Progenitor cell of endocrine pancreas (in vitro differentiated cells): ENCODE measurements at regions not wholly inside any gene's neighbourhood (a gene's known extent, or its start where the extent isn't known, plus 50 kb on each side); places are given as distances from the start of the nearest gene placed in this dataset.

Experiments used
- DNase-seq: peaks from one replicate; pipeline ENCODE4 v3.0.0; 2021; ENCODE audit warnings: low spot score; ENCODE audit not compliant: unreplicated experiment
- H3K27ac Mint-ChIP-seq: 2 replicates; pipeline ENCODE4 v1.8.0; 2021; ENCODE audit warnings: mild to moderate bottlenecking, moderate library complexity, mixed read lengths
- H3K27me3 Mint-ChIP-seq: 2 replicates; pipeline ENCODE4 v1.8.0; 2021; ENCODE audit warnings: mixed read lengths
- H3K36me3 Mint-ChIP-seq: 2 replicates; pipeline ENCODE4 v1.8.0; 2022; ENCODE audit warnings: mixed read lengths; ENCODE audit not compliant: insufficient read depth
- H3K4me1 Mint-ChIP-seq: 2 replicates; pipeline ENCODE4 v1.8.0; 2021; ENCODE audit warnings: low read depth, mixed read lengths
- H3K4me3 Mint-ChIP-seq: 2 replicates; pipeline ENCODE4 v1.8.0; 2021; ENCODE audit warnings: low read depth, mild to moderate bottlenecking, moderate library complexity, mixed read lengths
- H3K9me3 Mint-ChIP-seq: 2 replicates; pipeline ENCODE4 v1.8.0; 2021; ENCODE audit warnings: low read depth, mixed read lengths
- TF ChIP-seq, protein P1 (sequence below): fragments of 200-600 bp; sonication (generic); IDR thresholded peaks from one replicate; pipeline ENCODE4 v1.5.0; 2021; ENCODE audit warnings: antibody characterized with exemption, mild to moderate bottlenecking; ENCODE audit not compliant: unreplicated experiment

DNA sequence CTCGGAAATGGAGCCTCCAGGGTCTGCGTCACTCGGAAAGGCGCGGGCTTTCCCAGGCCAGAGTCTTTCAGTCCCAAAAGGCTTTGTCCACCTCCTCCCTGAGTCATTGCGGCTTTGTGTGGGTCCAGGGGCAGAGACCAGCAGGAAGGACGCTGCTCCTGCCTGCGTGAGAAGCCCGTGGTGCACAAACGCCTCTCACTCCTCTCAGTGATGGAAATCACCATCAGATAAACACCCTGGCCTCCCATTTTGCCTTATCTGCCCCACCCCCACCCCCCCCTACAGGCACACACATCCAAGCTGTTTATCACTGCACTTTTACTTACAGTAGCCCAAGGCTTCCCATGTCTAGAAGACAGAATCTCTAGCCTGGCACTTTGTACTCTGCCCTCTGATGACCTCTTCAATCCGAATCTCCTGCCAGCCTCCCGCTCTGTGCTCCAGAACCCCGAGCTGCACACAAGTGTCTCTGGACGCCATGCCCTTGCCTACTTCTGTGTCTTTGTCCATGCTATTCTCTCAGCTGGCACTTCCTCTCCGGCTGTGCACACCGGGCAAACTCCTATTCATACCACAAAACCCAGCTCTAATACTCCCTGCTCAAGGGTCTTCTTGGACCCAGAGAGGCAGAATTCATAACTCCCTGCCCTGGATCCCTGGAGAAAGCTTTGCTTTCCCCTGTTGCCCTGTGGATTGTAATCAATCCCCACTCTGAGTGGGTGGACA, 954.6 kb downstream of the TBC1D22A start:
- TF ChIP-seq, protein P1, sequence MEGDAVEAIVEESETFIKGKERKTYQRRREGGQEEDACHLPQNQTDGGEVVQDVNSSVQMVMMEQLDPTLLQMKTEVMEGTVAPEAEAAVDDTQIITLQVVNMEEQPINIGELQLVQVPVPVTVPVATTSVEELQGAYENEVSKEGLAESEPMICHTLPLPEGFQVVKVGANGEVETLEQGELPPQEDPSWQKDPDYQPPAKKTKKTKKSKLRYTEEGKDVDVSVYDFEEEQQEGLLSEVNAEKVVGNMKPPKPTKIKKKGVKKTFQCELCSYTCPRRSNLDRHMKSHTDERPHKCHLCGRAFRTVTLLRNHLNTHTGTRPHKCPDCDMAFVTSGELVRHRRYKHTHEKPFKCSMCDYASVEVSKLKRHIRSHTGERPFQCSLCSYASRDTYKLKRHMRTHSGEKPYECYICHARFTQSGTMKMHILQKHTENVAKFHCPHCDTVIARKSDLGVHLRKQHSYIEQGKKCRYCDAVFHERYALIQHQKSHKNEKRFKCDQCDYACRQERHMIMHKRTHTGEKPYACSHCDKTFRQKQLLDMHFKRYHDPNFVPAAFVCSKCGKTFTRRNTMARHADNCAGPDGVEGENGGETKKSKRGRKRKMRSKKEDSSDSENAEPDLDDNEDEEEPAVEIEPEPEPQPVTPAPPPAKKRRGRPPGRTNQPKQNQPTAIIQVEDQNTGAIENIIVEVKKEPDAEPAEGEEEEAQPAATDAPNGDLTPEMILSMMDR, result no peak
- no peaks in the 10 kb centered on the region for H3K9me3 Mint-ChIP-seq
- H3K27me3 Mint-ChIP-seq, result peaks cover 5% of the 10 kb centered on the region
- DNase-seq, result no peak
- H3K4me1 Mint-ChIP-seq, result peaks cover 1% of the 10 kb centered on the region
- no peak overlapping the region for H3K4me3 Mint-ChIP-seq
- no peak overlapping the region for H3K27ac Mint-ChIP-seq
- no peaks in the 10 kb centered on the region for H3K36me3 Mint-ChIP-seq

DNA sequence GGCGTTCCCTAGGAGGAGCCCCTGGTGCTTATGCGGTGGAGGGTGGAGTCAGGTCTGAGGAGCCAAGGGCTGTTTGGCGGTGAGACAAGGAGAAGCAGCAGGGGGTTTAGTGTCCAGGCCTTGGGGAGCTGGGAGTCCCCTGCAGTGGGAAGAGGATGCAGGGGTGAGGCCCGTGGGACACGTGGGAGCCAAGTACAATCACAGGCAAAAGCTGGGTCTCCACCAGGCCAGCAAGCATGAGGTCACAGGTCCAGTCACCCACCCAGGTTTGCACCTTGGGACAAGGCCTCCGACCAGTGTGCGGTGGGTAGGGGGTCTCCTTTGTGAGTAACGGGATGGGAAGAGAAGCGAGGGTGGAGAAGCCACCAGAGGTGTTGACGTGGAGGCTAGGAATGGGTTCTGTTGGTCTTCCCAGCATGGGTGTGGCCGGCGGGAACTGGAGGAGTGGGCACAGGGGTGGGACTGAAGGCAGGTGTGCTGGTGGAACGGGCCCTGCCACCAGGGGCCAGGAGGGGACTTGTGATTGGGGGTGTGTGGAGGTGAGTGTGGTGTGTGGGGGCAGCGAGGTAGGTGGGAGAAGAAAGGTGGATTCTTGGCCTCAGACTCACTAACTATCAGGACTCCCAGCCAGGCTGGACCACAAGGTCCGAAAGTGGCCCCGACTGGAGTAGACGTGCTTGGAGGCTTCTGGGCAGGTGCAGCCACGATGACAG, 953.6 kb downstream of the TBC1D22A start:
- H3K36me3 Mint-ChIP-seq, result no peaks in the 10 kb centered on the region
- TF ChIP-seq, protein P1, result no peak
- H3K4me3 Mint-ChIP-seq, result no peak overlapping the region
- H3K9me3 Mint-ChIP-seq, result no peaks in the 10 kb centered on the region
- H3K27me3 Mint-ChIP-seq, result peaks cover 5% of the 10 kb centered on the region
- no peak overlapping the region for H3K27ac Mint-ChIP-seq
- DNase-seq, result no peak
- H3K4me1 Mint-ChIP-seq, result peaks cover 1% of the 10 kb centered on the region

DNA sequence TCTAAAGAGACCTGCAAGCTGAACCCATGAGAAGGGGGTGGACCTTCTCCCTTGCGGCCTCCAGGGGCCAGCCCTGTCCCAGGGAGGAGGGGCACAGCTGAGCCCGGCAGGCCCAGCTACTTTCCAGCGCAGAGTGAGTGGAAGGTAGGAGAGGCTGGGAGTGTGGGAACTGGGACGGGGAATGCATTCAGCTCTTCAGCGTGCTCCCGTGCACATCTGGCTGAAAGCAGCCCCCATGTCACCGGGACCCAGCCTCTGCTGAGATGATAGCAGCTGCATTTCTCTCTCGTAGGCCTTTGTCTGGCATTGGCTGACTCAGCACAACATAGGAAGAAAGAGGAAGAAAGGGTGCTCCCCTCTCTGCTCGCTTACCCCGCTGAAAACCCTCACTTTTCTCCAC, 951.5 kb downstream of the TBC1D22A start:
- H3K27ac Mint-ChIP-seq, result no peak overlapping the region
- no peak overlapping the region for H3K4me3 Mint-ChIP-seq
- TF ChIP-seq, protein P1, result no peak
- DNase-seq, result no peak
- no peaks in the 10 kb centered on the region for H3K36me3 Mint-ChIP-seq
- no peaks in the 10 kb centered on the region for H3K9me3 Mint-ChIP-seq
- peaks cover 1% of the 10 kb centered on the region for H3K4me1 Mint-ChIP-seq
- H3K27me3 Mint-ChIP-seq, result peaks cover 5% of the 10 kb centered on the region

DNA sequence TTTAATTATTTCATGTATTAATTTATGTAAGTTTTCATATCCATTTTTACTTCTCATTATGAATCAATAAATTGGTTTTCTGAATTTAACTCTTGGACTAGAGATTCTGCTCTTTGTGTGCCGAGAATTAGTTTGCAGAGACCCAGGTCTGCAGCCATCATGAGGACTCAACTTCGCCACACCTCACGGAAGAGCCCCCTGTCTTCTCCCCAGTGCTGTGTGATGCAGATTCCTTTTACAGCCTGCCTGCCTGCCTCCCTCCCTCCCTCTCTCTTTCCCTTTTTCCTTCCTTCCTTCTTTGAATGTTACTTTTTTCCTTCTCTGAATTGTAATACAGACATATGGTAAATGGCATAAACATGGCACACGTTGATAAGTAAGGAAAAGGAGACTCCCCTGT, 947.7 kb downstream of the TBC1D22A start:
- H3K9me3 Mint-ChIP-seq, result no peaks in the 10 kb centered on the region
- H3K4me1 Mint-ChIP-seq, result no peaks in the 10 kb centered on the region
- TF ChIP-seq, protein P1, result no peak
- H3K27me3 Mint-ChIP-seq, result no peaks in the 10 kb centered on the region
- no peak overlapping the region for H3K4me3 Mint-ChIP-seq
- no peak for DNase-seq
- H3K27ac Mint-ChIP-seq, result no peak overlapping the region
- no peaks in the 10 kb centered on the region for H3K36me3 Mint-ChIP-seq

DNA sequence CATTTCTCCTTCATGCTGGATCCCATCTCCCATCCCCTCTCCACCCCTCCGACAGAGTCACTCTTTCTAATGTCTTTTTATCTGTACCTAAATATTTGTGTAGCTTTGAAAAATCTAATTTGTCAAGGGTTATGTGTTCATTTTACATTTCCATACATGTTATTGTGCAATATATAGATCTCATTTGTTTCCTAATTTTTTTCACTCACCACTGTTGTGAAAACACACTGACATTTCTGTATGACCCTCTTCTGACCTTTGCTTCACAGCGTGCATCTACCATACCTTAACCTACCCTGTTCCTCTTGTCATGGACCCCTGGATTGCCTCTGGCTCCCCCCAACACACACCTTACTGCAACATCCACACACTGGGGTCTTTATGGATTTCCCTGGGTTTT, 942.9 kb downstream of the TBC1D22A start:
- Mint-ChIP-seq H3K27me3 (peaks cover 4% of the 10 kb centered on the region), H3K36me3 (no peaks in the 10 kb centered on the region), H3K4me1 (no peaks in the 10 kb centered on the region), H3K9me3 (no peaks in the 10 kb centered on the region), H3K27ac (no peak overlapping the region), H3K4me3 (no peak overlapping the region)
- TF ChIP-seq, protein P1, result no peak
- DNase-seq, result no peak
